WTC11 (cell line): ENCODE measurements at regions not wholly inside any gene's neighbourhood (a gene's known extent, or its start where the extent isn't known, plus 50 kb on each side); places are given as distances from the start of the nearest gene placed in this dataset.

Experiments used
- EMX1 ChIP-seq: fragments of 250-450 bp; sonication (Bioruptor Pico); IDR thresholded peaks from 2 replicates; pipeline ENCODE4 v1.8.0; 2021; ENCODE audit warnings: mild to moderate bottlenecking
- FOXP1 ChIP-seq: sonication (generic); formaldehyde crosslinking; IDR thresholded peaks from 2 replicates; pipeline ENCODE4 v1.8.0; 2022; ENCODE audit warnings: missing genetic modification reagents, mild to moderate bottlenecking, moderate library complexity, borderline replicate concordance
- MXD4 ChIP-seq: fragments of 250-450 bp; sonication (Bioruptor Pico); IDR thresholded peaks from 2 replicates; pipeline ENCODE4 v1.8.0; 2021; ENCODE audit warnings: mild to moderate bottlenecking, moderate library complexity, borderline replicate concordance
- PRRX2 ChIP-seq: fragments of 250-450 bp; sonication (Bioruptor Pico); IDR thresholded peaks from 2 replicates; pipeline ENCODE4 v1.8.0; 2021; ENCODE audit warnings: mild to moderate bottlenecking
- TCF7 ChIP-seq: sonication (generic); formaldehyde crosslinking; IDR thresholded peaks from 2 replicates; pipeline ENCODE4 v1.8.0; 2022; ENCODE audit warnings: mild to moderate bottlenecking, low read depth, missing genetic modification reagents, moderate library complexity
- TF ChIP-seq, protein P1 (sequence below): sonication (generic); formaldehyde crosslinking; IDR thresholded peaks from 2 replicates; pipeline ENCODE4 v1.8.0; 2023; ENCODE audit warnings: mild to moderate bottlenecking, missing genetic modification reagents
- TF ChIP-seq, protein P2 (sequence below): sonication (generic); formaldehyde crosslinking; IDR thresholded peaks from 2 replicates; pipeline ENCODE4 v1.8.0; 2022; ENCODE audit warnings: mild to moderate bottlenecking, missing genetic modification reagents
- TF ChIP-seq, protein P3 (sequence below): sonication (generic); formaldehyde crosslinking; IDR thresholded peaks from 2 replicates; pipeline ENCODE4 v1.8.1; 2023; ENCODE audit warnings: mild to moderate bottlenecking, moderate library complexity, missing genetic modification reagents
- TF ChIP-seq, protein P4 (sequence below): fragments of 250-450 bp; sonication (Bioruptor Pico); IDR thresholded peaks from 2 replicates; pipeline ENCODE4 v2.1.2; 2022; ENCODE audit warnings: mild to moderate bottlenecking, moderate library complexity
- TF ChIP-seq, protein P5 (sequence below): fragments of 250-450 bp; sonication (Bioruptor Pico); IDR thresholded peaks from 2 replicates; pipeline ENCODE4 v1.9.0; 2021; ENCODE audit warnings: mild to moderate bottlenecking, borderline replicate concordance
- TF ChIP-seq, protein P6 (sequence below): sonication (generic); formaldehyde crosslinking; IDR thresholded peaks from 2 replicates; pipeline ENCODE4 v1.8.0; 2022; ENCODE audit warnings: missing genetic modification reagents

DNA sequence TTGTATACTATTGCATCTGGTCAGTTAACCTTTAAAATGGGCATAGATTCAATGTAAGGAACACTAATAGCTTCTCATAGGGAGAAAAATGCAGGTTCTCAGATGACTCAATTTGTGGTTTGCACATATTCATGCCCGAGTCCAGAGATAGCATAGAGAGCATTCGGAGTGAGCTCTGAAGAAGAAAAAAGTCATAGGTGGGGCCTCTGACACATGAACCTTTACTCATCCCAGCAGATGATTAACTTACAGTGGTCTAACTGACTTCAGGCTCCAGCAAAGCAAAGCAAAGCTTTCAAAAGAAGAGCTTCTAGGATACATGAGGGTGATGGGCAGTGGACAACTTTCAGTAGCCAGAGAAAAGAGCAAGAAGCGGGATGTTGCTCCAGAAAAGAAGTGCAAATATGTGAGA is 55.3 kb upstream of the BTN3A2 start (continued):
- TF ChIP-seq, protein P1, sequence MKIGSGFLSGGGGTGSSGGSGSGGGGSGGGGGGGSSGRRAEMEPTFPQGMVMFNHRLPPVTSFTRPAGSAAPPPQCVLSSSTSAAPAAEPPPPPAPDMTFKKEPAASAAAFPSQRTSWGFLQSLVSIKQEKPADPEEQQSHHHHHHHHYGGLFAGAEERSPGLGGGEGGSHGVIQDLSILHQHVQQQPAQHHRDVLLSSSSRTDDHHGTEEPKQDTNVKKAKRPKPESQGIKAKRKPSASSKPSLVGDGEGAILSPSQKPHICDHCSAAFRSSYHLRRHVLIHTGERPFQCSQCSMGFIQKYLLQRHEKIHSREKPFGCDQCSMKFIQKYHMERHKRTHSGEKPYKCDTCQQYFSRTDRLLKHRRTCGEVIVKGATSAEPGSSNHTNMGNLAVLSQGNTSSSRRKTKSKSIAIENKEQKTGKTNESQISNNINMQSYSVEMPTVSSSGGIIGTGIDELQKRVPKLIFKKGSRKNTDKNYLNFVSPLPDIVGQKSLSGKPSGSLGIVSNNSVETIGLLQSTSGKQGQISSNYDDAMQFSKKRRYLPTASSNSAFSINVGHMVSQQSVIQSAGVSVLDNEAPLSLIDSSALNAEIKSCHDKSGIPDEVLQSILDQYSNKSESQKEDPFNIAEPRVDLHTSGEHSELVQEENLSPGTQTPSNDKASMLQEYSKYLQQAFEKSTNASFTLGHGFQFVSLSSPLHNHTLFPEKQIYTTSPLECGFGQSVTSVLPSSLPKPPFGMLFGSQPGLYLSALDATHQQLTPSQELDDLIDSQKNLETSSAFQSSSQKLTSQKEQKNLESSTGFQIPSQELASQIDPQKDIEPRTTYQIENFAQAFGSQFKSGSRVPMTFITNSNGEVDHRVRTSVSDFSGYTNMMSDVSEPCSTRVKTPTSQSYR (CRISPR knock-in tag) = no peak
- TF ChIP-seq, protein P2, sequence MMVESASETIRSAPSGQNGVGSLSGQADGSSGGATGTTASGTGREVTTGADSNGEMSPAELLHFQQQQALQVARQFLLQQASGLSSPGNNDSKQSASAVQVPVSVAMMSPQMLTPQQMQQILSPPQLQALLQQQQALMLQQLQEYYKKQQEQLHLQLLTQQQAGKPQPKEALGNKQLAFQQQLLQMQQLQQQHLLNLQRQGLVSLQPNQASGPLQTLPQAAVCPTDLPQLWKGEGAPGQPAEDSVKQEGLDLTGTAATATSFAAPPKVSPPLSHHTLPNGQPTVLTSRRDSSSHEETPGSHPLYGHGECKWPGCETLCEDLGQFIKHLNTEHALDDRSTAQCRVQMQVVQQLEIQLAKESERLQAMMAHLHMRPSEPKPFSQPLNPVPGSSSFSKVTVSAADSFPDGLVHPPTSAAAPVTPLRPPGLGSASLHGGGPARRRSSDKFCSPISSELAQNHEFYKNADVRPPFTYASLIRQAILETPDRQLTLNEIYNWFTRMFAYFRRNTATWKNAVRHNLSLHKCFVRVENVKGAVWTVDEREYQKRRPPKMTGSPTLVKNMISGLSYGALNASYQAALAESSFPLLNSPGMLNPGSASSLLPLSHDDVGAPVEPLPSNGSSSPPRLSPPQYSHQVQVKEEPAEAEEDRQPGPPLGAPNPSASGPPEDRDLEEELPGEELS (CRISPR knock-in tag) = no peak
- TF ChIP-seq, protein P3, sequence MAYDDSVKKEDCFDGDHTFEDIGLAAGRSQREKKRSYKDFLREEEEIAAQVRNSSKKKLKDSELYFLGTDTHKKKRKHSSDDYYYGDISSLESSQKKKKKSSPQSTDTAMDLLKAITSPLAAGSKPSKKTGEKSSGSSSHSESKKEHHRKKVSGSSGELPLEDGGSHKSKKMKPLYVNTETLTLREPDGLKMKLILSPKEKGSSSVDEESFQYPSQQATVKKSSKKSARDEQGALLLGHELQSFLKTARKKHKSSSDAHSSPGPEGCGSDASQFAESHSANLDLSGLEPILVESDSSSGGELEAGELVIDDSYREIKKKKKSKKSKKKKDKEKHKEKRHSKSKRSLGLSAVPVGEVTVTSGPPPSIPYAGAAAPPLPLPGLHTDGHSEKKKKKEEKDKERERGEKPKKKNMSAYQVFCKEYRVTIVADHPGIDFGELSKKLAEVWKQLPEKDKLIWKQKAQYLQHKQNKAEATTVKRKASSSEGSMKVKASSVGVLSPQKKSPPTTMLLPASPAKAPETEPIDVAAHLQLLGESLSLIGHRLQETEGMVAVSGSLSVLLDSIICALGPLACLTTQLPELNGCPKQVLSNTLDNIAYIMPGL (CRISPR knock-in tag) = no peak
- no peak for TF ChIP-seq FOXP1 (CRISPR knock-in tag)
- TF ChIP-seq PRRX2 (CRISPR knock-in tag) = no peak
- no peak for TF ChIP-seq TCF7
- TF ChIP-seq, protein P4, sequence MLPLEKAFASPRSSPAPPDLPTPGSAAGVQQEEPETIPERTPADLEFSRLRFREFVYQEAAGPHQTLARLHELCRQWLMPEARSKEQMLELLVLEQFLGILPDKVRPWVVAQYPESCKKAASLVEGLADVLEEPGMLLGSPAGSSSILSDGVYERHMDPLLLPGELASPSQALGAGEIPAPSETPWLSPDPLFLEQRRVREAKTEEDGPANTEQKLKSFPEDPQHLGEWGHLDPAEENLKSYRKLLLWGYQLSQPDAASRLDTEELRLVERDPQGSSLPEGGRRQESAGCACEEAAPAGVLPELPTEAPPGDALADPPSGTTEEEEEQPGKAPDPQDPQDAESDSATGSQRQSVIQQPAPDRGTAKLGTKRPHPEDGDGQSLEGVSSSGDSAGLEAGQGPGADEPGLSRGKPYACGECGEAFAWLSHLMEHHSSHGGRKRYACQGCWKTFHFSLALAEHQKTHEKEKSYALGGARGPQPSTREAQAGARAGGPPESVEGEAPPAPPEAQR (CRISPR knock-in tag) = no peak
- no peak for TF ChIP-seq MXD4
- TF ChIP-seq, protein P5, sequence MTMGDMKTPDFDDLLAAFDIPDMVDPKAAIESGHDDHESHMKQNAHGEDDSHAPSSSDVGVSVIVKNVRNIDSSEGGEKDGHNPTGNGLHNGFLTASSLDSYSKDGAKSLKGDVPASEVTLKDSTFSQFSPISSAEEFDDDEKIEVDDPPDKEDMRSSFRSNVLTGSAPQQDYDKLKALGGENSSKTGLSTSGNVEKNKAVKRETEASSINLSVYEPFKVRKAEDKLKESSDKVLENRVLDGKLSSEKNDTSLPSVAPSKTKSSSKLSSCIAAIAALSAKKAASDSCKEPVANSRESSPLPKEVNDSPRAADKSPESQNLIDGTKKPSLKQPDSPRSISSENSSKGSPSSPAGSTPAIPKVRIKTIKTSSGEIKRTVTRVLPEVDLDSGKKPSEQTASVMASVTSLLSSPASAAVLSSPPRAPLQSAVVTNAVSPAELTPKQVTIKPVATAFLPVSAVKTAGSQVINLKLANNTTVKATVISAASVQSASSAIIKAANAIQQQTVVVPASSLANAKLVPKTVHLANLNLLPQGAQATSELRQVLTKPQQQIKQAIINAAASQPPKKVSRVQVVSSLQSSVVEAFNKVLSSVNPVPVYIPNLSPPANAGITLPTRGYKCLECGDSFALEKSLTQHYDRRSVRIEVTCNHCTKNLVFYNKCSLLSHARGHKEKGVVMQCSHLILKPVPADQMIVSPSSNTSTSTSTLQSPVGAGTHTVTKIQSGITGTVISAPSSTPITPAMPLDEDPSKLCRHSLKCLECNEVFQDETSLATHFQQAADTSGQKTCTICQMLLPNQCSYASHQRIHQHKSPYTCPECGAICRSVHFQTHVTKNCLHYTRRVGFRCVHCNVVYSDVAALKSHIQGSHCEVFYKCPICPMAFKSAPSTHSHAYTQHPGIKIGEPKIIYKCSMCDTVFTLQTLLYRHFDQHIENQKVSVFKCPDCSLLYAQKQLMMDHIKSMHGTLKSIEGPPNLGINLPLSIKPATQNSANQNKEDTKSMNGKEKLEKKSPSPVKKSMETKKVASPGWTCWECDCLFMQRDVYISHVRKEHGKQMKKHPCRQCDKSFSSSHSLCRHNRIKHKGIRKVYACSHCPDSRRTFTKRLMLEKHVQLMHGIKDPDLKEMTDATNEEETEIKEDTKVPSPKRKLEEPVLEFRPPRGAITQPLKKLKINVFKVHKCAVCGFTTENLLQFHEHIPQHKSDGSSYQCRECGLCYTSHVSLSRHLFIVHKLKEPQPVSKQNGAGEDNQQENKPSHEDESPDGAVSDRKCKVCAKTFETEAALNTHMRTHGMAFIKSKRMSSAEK (CRISPR knock-in tag) = no peak
- no peak for TF ChIP-seq EMX1
- TF ChIP-seq, protein P6, sequence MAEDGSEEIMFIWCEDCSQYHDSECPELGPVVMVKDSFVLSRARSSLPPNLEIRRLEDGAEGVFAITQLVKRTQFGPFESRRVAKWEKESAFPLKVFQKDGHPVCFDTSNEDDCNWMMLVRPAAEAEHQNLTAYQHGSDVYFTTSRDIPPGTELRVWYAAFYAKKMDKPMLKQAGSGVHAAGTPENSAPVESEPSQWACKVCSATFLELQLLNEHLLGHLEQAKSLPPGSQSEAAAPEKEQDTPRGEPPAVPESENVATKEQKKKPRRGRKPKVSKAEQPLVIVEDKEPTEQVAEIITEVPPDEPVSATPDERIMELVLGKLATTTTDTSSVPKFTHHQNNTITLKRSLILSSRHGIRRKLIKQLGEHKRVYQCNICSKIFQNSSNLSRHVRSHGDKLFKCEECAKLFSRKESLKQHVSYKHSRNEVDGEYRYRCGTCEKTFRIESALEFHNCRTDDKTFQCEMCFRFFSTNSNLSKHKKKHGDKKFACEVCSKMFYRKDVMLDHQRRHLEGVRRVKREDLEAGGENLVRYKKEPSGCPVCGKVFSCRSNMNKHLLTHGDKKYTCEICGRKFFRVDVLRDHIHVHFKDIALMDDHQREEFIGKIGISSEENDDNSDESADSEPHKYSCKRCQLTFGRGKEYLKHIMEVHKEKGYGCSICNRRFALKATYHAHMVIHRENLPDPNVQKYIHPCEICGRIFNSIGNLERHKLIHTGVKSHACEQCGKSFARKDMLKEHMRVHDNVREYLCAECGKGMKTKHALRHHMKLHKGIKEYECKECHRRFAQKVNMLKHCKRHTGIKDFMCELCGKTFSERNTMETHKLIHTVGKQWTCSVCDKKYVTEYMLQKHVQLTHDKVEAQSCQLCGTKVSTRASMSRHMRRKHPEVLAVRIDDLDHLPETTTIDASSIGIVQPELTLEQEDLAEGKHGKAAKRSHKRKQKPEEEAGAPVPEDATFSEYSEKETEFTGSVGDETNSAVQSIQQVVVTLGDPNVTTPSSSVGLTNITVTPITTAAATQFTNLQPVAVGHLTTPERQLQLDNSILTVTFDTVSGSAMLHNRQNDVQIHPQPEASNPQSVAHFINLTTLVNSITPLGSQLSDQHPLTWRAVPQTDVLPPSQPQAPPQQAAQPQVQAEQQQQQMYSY = no peak
